ENCODE measurements at regions not wholly inside any gene's neighbourhood (a gene's known extent, or its start where the extent isn't known, plus 50 kb on each side); places are given as distances from the start of the nearest gene placed in this dataset.

DNA sequence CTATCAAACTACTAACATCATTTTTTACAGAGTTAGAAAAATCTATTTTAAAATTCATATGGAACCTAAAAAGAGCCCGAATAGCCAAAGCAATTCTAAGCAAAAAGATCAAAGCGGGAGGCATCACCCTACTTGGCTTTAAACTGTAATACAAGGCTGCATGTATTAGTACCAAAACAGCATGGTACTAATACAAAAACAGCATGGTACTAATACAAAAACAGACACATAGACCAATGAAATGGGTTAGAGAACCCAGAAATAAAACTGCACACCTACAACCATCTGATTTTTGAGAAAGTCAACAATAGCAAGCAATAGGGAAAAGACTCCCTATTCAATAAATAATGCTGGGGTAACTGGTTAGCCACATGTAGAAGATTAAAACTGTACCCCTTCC is 640.7 kb downstream of the IRS1 start:
- no peak for FAIRE-seq
- TF ChIP-seq POLR2A (IDR thresholded peaks at IDR 0.05; ENCODE audit: low read depth, low read length) (no peak), TAF1 (IDR thresholded peaks at IDR 0.05; ENCODE audit: borderline replicate concordance, low read depth, low read length) (no peak), POLR2AphosphoS5 (IDR thresholded peaks at IDR 0.05; ENCODE audit: low read depth, low read length) (no peak)
- DNase-seq (ENCODE audit: insufficient read length), result no peak

DNA sequence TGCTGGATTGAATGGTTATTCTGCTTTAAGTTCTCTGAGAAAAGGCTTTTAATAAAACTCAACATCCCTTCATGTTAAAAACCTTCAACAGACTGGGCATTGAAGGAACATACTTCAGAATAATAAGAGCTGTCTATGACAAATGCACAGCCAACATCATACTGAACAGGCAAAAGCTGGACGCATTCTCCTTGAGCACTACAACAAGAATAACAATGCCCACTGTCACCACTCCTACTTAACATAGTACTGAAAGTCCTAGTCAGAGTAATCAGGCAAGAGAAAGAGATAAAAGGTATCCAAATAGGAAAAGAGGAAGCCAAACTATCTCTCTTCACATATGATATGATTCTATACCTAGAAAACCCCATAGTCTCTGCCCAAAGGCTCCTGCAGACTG is 641.4 kb downstream of the IRS1 start:
- FAIRE-seq, result no peak
- TF ChIP-seq POLR2AphosphoS5 (IDR thresholded peaks at IDR 0.05; ENCODE audit: low read depth, low read length), result no peak
- TF ChIP-seq TAF1 (IDR thresholded peaks at IDR 0.05; ENCODE audit: borderline replicate concordance, low read depth, low read length), result no peak
- TF ChIP-seq POLR2A (IDR thresholded peaks at IDR 0.05; ENCODE audit: low read depth, low read length), result no peak
- no peak for DNase-seq (ENCODE audit: insufficient read length)

DNA sequence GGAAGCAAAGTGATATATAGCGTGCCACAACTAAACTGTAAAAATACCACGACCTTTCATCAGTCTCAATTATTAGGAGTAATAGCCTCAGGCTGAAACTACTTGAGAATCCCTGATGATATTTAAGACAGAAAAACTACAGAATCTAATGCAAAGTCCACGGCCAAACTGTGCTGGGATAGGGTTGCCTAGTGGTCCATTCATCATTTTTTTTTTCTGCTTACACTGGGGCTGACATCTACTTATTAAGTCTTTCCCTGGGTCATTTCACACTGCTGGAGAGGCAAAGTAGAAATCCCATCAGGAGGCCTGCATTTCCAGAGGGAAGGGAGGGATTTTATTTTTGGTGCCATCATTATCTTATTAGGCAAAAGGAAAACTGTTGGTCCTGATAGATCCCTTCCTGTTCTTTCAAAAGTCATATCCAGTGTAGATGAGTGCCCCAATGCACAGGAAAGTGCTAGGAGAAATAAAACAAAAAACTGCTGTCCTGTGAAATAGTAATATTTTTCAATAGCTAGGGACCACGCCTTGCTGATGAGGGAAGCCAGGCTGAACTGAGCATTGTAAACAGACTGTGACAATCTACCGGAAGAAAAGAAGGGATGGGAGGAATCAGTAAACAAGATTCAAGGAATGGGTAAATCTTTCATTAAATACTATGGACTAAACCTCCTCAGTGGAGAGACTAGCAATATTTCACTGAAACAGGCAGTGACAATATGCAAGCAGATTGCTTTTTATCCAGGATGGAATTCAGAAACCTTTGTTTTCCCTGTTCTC is 644.3 kb downstream of the IRS1 start:
- FAIRE-seq, result no peak
- no peak for TF ChIP-seq POLR2AphosphoS5 (IDR thresholded peaks at IDR 0.05; ENCODE audit: low read depth, low read length)
- no peak for DNase-seq (ENCODE audit: insufficient read length)

DNA sequence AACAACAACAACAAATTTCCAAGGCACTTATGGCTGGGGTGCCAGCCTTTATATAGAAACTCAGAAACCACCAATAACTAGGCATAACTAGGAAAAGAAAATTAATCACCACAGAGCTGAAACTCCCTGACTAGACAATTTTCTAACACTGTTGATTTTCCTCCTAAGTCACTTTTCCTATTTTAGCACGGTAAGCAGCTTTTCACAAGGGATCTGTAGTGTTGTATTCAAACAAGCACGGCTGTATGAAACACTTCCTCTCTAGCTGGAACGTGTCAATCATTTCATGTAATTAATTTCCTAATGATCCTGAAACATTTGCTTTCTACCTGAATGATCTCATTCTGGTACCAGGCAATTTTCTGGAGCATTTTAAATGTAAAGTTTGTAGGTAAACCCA is 645.0 kb downstream of the IRS1 start:
- TF ChIP-seq POLR2A (IDR thresholded peaks at IDR 0.05; ENCODE audit: low read depth, low read length), result no peak
- no peak for TF ChIP-seq TAF1 (IDR thresholded peaks at IDR 0.05; ENCODE audit: borderline replicate concordance, low read depth, low read length)
- no peak for TF ChIP-seq POLR2AphosphoS5 (IDR thresholded peaks at IDR 0.05; ENCODE audit: low read depth, low read length)
- FAIRE-seq, result no peak
- DNase-seq (ENCODE audit: insufficient read length), result no peak

DNA sequence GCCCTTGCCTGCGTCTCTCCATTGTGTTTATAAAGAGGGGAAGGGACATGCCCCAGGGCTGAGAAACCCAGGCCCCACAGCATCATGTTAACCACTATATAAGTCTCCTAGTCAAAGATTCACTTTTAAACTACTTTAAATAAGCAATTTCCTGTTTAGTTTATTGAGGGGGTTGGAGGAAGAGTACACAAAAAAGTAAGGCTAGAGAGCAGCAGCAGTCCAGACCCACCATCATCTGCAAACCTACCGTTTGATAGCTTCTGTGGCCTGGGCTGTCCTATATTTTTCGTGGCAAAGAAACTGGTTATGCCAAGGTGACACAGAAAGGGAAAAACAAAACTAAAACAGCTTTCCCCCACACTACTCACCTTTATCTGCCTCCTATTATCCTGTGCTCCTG is 646.1 kb downstream of the IRS1 start:
- no peak for FAIRE-seq
- no peak for DNase-seq (ENCODE audit: insufficient read length)
- TF ChIP-seq POLR2A (IDR thresholded peaks at IDR 0.05; ENCODE audit: low read depth, low read length) (no peak), TAF1 (IDR thresholded peaks at IDR 0.05; ENCODE audit: borderline replicate concordance, low read depth, low read length) (no peak), POLR2AphosphoS5 (IDR thresholded peaks at IDR 0.05; ENCODE audit: low read depth, low read length) (no peak)

DNA sequence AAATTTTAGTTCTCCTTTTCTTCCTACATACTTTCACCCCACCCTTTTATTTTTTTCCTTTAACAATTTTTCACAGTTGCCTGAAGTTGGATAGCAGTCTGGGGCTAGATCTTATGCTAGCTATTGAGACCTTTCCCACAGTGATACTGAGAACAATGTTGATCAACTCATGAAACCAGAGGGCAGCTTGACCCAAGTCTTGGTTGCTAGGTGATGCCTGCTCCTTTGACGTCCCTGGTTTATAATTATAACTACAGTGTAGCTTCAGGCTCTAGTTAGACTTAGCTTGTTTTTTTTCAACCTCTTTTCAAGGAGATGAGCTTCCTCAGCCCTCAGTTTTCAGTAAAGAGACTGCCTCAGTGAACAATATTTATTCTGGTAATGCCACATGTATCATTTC is 648.5 kb downstream of the IRS1 start:
- TF ChIP-seq TAF1 (IDR thresholded peaks at IDR 0.05; ENCODE audit: borderline replicate concordance, low read depth, low read length), result no peak
- TF ChIP-seq POLR2AphosphoS5 (IDR thresholded peaks at IDR 0.05; ENCODE audit: low read depth, low read length), result no peak
- TF ChIP-seq POLR2A (IDR thresholded peaks at IDR 0.05; ENCODE audit: low read depth, low read length), result no peak
- DNase-seq (ENCODE audit: insufficient read length) (no peak), FAIRE-seq (no peak)

DNA sequence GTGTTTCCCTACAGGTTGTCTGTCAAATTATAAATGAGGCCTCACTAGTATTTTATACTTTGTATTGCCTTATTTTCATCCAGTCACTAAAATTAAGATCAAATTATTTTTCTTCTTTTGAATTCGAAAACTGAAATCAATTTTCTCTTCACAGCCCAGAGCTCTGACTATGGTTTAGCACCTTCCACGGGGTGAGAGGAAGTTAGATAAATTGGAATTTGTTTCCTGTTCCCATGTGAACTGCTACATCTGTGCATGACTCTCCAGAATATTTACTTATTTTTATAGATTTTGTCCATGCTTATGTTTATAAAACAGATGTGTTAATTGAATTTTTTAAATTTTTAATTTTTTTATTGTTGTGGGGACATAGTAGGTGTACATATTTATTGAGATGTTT is 656.5 kb downstream of the IRS1 start:
- FAIRE-seq, result no peak
- no peak for TF ChIP-seq POLR2AphosphoS5 (IDR thresholded peaks at IDR 0.05; ENCODE audit: low read depth, low read length)
- DNase-seq (ENCODE audit: insufficient read length), result no peak

DNA sequence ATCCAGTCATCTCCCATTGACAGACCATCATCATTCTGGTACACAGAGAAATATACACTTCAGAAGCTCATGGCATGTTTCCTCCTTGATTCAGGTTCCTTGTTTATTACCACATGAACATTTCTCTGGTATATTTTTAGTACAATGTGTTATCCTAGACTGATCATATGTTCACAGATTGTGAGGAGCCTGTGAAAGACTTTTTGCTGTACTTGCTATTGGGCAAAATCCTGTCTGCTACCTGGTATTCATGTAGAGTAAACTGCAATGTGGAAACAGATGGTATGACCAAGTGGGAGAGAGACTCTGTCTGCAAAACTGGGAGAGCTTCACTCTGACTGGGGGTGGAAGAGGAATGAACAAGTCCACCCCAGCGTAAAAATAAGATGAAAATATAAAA is 657.2 kb downstream of the IRS1 start:
- no peak for FAIRE-seq
- TF ChIP-seq POLR2A (IDR thresholded peaks at IDR 0.05; ENCODE audit: low read depth, low read length), result no peak
- TF ChIP-seq POLR2AphosphoS5 (IDR thresholded peaks at IDR 0.05; ENCODE audit: low read depth, low read length), result no peak
- no peak for TF ChIP-seq TAF1 (IDR thresholded peaks at IDR 0.05; ENCODE audit: borderline replicate concordance, low read depth, low read length)
- DNase-seq (ENCODE audit: insufficient read length), result no peak

DNA sequence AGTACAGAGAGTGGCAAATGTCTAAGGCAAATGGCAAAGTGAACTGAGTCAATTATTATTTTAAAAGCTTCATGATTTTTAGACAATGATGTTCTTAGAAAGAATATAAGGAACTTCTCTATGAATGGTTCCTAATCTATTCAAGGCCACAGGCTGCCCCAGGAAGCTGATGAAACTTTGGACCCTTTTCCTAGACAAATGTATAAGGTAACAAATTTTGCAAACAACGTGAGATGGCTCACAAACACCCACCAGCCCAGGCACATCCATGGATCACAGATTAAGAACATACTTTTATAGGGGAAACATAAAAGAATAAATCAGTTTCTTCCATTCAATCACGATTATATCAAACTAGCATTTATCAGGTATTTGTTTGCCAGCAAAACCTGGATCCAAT is 659.0 kb downstream of the IRS1 start:
- no peak for FAIRE-seq
- no peak for DNase-seq (ENCODE audit: insufficient read length)
- TF ChIP-seq TAF1 (IDR thresholded peaks at IDR 0.05; ENCODE audit: borderline replicate concordance, low read depth, low read length), result no peak
- TF ChIP-seq POLR2A (IDR thresholded peaks at IDR 0.05; ENCODE audit: low read depth, low read length), result no peak
- TF ChIP-seq POLR2AphosphoS5 (IDR thresholded peaks at IDR 0.05; ENCODE audit: low read depth, low read length), result no peak

DNA sequence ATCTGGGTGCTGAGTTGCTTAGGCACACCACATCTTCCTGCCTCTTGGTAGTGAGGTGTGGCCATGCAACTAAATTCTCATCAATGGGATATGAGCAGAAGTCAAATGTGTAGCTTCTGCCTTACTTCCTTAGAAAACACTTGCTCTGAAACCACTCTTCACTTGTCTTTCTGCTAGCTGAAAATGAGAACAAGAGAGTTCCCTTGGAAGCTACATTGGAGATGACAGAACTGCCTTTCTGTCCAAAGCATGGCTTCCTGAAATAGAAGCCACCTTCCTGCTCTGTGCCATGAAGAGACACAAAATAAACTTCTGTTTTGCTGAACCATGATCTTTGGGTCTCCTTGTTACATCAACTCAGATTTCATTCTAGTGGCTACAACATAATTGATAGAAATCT is 659.9 kb downstream of the IRS1 start:
- FAIRE-seq, result no peak
- TF ChIP-seq POLR2A (IDR thresholded peaks at IDR 0.05; ENCODE audit: low read depth, low read length), result no peak
- TF ChIP-seq TAF1 (IDR thresholded peaks at IDR 0.05; ENCODE audit: borderline replicate concordance, low read depth, low read length), result no peak
- no peak for TF ChIP-seq POLR2AphosphoS5 (IDR thresholded peaks at IDR 0.05; ENCODE audit: low read depth, low read length)
- no peak for DNase-seq (ENCODE audit: insufficient read length)

DNA sequence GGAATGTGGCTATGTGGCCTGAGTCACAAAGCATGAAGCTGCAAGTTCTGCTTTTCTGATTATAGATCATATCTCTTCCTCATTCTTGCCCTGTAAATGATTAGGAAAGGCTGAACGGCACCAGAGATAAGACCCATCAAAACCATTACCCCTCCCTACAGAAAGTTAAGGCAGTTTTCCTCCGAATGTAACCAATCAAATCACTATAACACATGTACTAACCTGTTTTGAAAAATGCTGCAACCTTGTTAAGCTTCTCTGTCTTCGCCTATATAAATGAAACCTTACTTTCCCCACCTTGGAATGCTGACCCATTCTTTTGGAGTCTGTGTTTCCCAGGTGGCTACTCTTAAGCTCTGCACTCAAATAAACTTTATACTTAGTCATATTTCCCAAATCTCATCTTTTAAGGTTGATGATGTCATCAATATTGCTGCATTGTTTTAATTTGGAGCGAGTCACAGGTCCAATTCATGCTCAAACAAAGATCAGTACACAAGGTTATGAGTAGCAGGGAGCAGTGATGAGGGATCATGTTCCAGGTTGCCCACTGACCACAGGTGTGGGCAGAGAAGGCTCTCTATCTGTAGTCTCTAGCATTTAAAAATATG is 662.3 kb downstream of the IRS1 start:
- FAIRE-seq (no peak), DNase-seq (ENCODE audit: insufficient read length) (no peak)
- TF ChIP-seq POLR2A (IDR thresholded peaks at IDR 0.05; ENCODE audit: low read depth, low read length) (no peak), POLR2AphosphoS5 (IDR thresholded peaks at IDR 0.05; ENCODE audit: low read depth, low read length) (no peak), TAF1 (IDR thresholded peaks at IDR 0.05; ENCODE audit: borderline replicate concordance, low read depth, low read length) (no peak)

DNA sequence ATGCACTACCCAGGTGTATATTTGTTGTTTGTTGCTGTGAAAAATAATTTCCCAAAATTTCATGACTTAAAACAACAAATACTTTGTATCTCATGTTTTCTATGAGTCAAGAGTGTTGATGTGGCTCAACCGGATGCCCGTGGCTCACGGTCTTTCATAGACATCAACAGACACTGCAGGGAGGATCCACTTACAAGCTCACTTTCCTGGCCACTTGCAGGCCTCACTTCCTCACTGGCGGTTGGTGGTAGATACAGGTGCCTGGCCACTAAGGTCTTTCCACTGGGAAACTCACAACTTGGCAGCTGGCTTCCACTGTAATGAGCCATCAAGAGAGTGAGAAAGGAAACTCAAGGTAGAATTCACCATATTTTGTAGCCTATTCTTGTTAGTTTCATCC is 662.9 kb downstream of the IRS1 start:
- FAIRE-seq, result no peak
- DNase-seq (ENCODE audit: insufficient read length), result no peak
- TF ChIP-seq POLR2AphosphoS5 (IDR thresholded peaks at IDR 0.05; ENCODE audit: low read depth, low read length) (no peak), TAF1 (IDR thresholded peaks at IDR 0.05; ENCODE audit: borderline replicate concordance, low read depth, low read length) (no peak), POLR2A (IDR thresholded peaks at IDR 0.05; ENCODE audit: low read depth, low read length) (no peak)

Measured in GM12892 (cell line).